Suprapubic skin (tissue), 4 donors: ENCODE measurements at regions not wholly inside any gene's neighbourhood (a gene's known extent, or its start where the extent isn't known, plus 50 kb on each side); places are given as distances from the start of the nearest gene placed in this dataset.

ENCODE experiments used
- POLR2A ChIP-seq, 2 donors: fragments of 450-650 bp; IDR thresholded peaks; one replicate each; pipeline ENCODE4 v1.6.1; 2017; ENCODE audit warnings: antibody characterized with exemption in 2 of 2, mild to moderate bottlenecking in 2 of 2, moderate library complexity in 2 of 2
- POLR2AphosphoS5 ChIP-seq, 3 donors: sonication (generic); formaldehyde crosslinking; IDR thresholded peaks; one replicate each; pipeline ENCODE4 v1.6.1; 2017; ENCODE audit warnings: antibody characterized with exemption in 3 of 3
- TF ChIP-seq, protein P1 (sequence below), 2 donors: fragments of 200-600 bp in 1 of 2; fragments of 450-650 bp in 1 of 2; sonication (generic) in 1 of 2; IDR thresholded peaks; one replicate each; pipeline ENCODE4 v1.5.1; 2016 to 2019; ENCODE audit warnings: antibody characterized with exemption in 2 of 2, mild to moderate bottlenecking in 1 of 2, moderate library complexity in 1 of 2

DNA sequence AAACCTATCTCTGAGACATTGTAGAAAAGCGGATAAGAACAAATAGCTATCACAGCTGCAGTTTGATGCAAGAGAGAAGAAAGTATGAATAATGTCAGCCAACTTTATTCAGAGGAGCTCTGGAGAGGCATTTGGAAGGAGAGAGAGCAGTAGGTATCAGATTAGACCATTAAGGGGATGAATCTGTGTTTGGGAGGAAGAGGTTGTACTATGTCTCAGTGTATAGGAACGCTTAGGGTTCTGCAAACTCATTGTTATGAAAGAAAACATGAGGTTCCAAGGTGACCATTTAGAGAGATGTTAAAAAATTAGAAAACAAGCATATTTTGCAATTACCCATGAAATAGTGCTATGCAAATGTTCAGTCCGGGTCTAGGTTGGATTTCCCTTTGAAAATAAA lies 207.5 kb upstream of the GNAI1 start:
- TF ChIP-seq, protein P1, sequence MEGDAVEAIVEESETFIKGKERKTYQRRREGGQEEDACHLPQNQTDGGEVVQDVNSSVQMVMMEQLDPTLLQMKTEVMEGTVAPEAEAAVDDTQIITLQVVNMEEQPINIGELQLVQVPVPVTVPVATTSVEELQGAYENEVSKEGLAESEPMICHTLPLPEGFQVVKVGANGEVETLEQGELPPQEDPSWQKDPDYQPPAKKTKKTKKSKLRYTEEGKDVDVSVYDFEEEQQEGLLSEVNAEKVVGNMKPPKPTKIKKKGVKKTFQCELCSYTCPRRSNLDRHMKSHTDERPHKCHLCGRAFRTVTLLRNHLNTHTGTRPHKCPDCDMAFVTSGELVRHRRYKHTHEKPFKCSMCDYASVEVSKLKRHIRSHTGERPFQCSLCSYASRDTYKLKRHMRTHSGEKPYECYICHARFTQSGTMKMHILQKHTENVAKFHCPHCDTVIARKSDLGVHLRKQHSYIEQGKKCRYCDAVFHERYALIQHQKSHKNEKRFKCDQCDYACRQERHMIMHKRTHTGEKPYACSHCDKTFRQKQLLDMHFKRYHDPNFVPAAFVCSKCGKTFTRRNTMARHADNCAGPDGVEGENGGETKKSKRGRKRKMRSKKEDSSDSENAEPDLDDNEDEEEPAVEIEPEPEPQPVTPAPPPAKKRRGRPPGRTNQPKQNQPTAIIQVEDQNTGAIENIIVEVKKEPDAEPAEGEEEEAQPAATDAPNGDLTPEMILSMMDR (IDR thresholded peaks at IDR 0.05), result no peak
- TF ChIP-seq POLR2A (IDR thresholded peaks at IDR 0.05), result no peak
- no peak for TF ChIP-seq POLR2AphosphoS5 (IDR thresholded peaks at IDR 0.05)
